ENCODE measurements at regions not wholly inside any gene's neighbourhood (a gene's known extent, or its start where the extent isn't known, plus 50 kb on each side); places are given as distances from the start of the nearest gene placed in this dataset.

DNA sequence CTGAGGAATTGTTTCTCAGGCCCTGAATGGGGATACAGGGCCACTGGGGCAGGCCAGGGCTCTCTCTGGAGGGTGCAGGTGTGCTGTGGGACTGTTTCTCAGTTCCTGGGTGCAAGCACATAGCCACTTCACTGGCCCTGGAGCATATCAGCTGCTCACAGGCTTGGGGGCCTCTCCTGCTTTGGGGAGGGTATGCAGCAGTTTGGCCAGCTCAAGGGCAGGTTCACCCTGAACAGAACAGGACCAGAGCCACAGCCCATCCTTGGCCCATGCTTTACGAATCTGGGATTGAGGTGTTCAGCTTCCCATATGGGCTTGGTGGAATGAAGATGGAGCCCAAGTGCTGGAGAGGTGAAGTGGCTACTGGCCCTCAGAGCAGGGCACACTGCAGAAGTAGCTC lies 186.5 kb downstream of the FBXO8 start:
- TF ChIP-seq CTCF (IDR thresholded peaks at IDR 0.05; ENCODE audit: insufficient read depth, low read length, poor library complexity, severe bottlenecking) = no peak
- DNase-seq (ENCODE audit: low read depth) = no peak
- H3K4me3 ChIP-seq (ENCODE audit: low read depth, low read length) = no peak overlapping the region
- H3K27me3 ChIP-seq (ENCODE audit: control insufficient read depth, insufficient read depth, low read length) = no peaks in the 10 kb centered on the region
- H3K36me3 ChIP-seq (ENCODE audit: control insufficient read depth, insufficient read depth, low read length) = no peaks in the 10 kb centered on the region

DNA sequence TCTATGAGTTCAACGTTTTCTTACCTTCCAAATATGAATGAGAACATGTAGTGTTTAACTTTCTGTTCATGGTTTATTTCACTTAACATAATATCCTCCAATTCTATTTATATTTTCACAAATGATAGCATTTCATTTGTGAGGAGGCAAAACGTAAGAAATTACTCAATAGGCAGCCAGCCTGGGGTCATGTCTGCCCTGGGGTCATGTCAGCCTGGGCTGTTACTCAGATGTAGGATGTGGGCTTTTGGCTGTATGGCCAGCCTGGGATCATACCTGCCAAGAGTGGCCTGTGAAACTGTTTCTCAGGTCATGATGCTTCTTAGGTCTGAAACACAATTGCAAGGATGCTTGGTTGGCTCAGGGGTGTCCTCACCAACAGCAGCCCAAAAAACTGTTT lies 187.0 kb downstream of the FBXO8 start:
- TF ChIP-seq CTCF (IDR thresholded peaks at IDR 0.05; ENCODE audit: insufficient read depth, low read length, poor library complexity, severe bottlenecking) = no peak

GRCh38 chr4:174091130-174091529 lies 192.3 kb downstream of the FBXO8 start:
- no peak for TF ChIP-seq CTCF (IDR thresholded peaks at IDR 0.05; ENCODE audit: insufficient read depth, low read length, poor library complexity, severe bottlenecking)
- no peak for DNase-seq (ENCODE audit: low read depth)

More for the DNA sequence above, 187.0 kb downstream of the FBXO8 start:
- no peak overlapping the region for H3K4me3 ChIP-seq (ENCODE audit: low read depth, low read length)
- H3K27me3 ChIP-seq (ENCODE audit: control insufficient read depth, insufficient read depth, low read length) = no peaks in the 10 kb centered on the region
- no peaks in the 10 kb centered on the region for H3K36me3 ChIP-seq (ENCODE audit: control insufficient read depth, insufficient read depth, low read length)
- no peak for DNase-seq (ENCODE audit: low read depth)

GRCh38 chr4:174089711-174090110 lies 193.8 kb downstream of the FBXO8 start:
- H3K27me3 ChIP-seq (ENCODE audit: control insufficient read depth, insufficient read depth, low read length) = no peaks in the 10 kb centered on the region
- no peak for TF ChIP-seq CTCF (IDR thresholded peaks at IDR 0.05; ENCODE audit: insufficient read depth, low read length, poor library complexity, severe bottlenecking)
- no peak for DNase-seq (ENCODE audit: low read depth)

More at GRCh38 chr4:174091130-174091529, 192.3 kb downstream of the FBXO8 start:
- Histone ChIP-seq H3K36me3 (ENCODE audit: control insufficient read depth, insufficient read depth, low read length) (no peaks in the 10 kb centered on the region), H3K4me3 (ENCODE audit: low read depth, low read length) (no peak overlapping the region), H3K27me3 (ENCODE audit: control insufficient read depth, insufficient read depth, low read length) (no peaks in the 10 kb centered on the region)

GRCh38 chr4:174088795-174089194 lies 194.7 kb downstream of the FBXO8 start:
- Histone ChIP-seq H3K4me3 (ENCODE audit: low read depth, low read length) (no peak overlapping the region), H3K27me3 (ENCODE audit: control insufficient read depth, insufficient read depth, low read length) (no peaks in the 10 kb centered on the region), H3K36me3 (ENCODE audit: control insufficient read depth, insufficient read depth, low read length) (no peaks in the 10 kb centered on the region)
- no peak for DNase-seq (ENCODE audit: low read depth)
- TF ChIP-seq CTCF (IDR thresholded peaks at IDR 0.05; ENCODE audit: insufficient read depth, low read length, poor library complexity, severe bottlenecking) = no peak

More at GRCh38 chr4:174089711-174090110, 193.8 kb downstream of the FBXO8 start:
- Histone ChIP-seq H3K36me3 (ENCODE audit: control insufficient read depth, insufficient read depth, low read length) (no peaks in the 10 kb centered on the region), H3K4me3 (ENCODE audit: low read depth, low read length) (no peak overlapping the region)
